H1 (cell line): ENCODE measurements at regions not wholly inside any gene's neighbourhood (a gene's known extent, or its start where the extent isn't known, plus 50 kb on each side); places are given as distances from the start of the nearest gene placed in this dataset.

Experiments
- KDM1A ChIP-seq: fragments of 200-600, 300-600 bp; sonication (generic); IDR thresholded peaks from 2 replicates; pipeline ENCODE4 v1.7.1; 2016; ENCODE audit warnings: mild to moderate bottlenecking, low read length, borderline replicate concordance
- RXRA ChIP-seq: IDR thresholded peaks from 2 replicates; pipeline ENCODE4 v1.6.1; 2011; ENCODE audit warnings: low read depth, mild to moderate bottlenecking, low read length, moderate library complexity; ENCODE audit not compliant: insufficient read depth
- SP1 ChIP-seq: IDR thresholded peaks from 2 replicates; pipeline ENCODE4 v1.6.1; 2011; ENCODE audit warnings: low read depth, low read length
- SUZ12 ChIP-seq: fragments of 200-600 bp; sonication (generic); IDR thresholded peaks from 2 replicates; pipeline ENCODE4 v1.6.1; 2012; ENCODE audit warnings: mild to moderate bottlenecking, inconsistent platforms, low read length, moderate library complexity, mixed read lengths
- TF ChIP-seq, protein P1 (sequence below): IDR thresholded peaks from 2 replicates; pipeline ENCODE4 v1.6.1; 2012; ENCODE audit warnings: inconsistent platforms

GRCh38 chr3:187875863-187876262 is 130.6 kb upstream of the BCL6 start (continued):
- no peak for TF ChIP-seq SUZ12
- no peak for TF ChIP-seq KDM1A
- TF ChIP-seq, protein P1, sequence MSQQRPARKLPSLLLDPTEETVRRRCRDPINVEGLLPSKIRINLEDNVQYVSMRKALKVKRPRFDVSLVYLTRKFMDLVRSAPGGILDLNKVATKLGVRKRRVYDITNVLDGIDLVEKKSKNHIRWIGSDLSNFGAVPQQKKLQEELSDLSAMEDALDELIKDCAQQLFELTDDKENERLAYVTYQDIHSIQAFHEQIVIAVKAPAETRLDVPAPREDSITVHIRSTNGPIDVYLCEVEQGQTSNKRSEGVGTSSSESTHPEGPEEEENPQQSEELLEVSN: no peak
- TF ChIP-seq RXRA: no peak
- TF ChIP-seq SP1: no peak
